Fibroblast of skin of abdomen (primary cell): ENCODE measurements at regions not wholly inside any gene's neighbourhood (a gene's known extent, or its start where the extent isn't known, plus 50 kb on each side); places are given as distances from the start of the nearest gene placed in this dataset.

Experiments
- DNase-seq: peaks from one replicate; pipeline ENCODE4 v3.0.0-alpha.2; 2013

GRCh38 chr19:30734669-30735068, 362.5 kb downstream of the ZNF536 start:
- DNase-seq = no peak

GRCh38 chr19:30733826-30734550, 361.8 kb downstream of the ZNF536 start:
- DNase-seq = no peak

- DNase-seq = no peak
These were observed 359.4 kb downstream of the ZNF536 start for GRCh38 chr19:30731591-30731990.

- no peak for DNase-seq
These were observed 357.3 kb downstream of the ZNF536 start for GRCh38 chr19:30729451-30729850.

- no peak for DNase-seq
These were observed 350.6 kb downstream of the ZNF536 start for GRCh38 chr19:30722761-30723160.

- DNase-seq = no peak
These were observed 350.0 kb downstream of the ZNF536 start for GRCh38 chr19:30722186-30722585.

- peak; percentile 14 for DNase-seq
These were observed 347.8 kb downstream of the ZNF536 start for GRCh38 chr19:30719999-30720345.

- DNase-seq = peak; percentile 53
These were observed 347.2 kb downstream of the ZNF536 start for GRCh38 chr19:30719189-30719998.

- no peak for DNase-seq
These were observed 346.5 kb downstream of the ZNF536 start for GRCh38 chr19:30718707-30719106.

- no peak for DNase-seq
These were observed 345.8 kb downstream of the ZNF536 start for GRCh38 chr19:30718014-30718413.

GRCh38 chr19:30717381-30717780, 345.2 kb downstream of the ZNF536 start:
- DNase-seq = no peak

- no peak for DNase-seq
These were observed 340.5 kb downstream of the ZNF536 start for GRCh38 chr19:30712431-30713337.

- no peak for DNase-seq
These were observed 339.6 kb downstream of the ZNF536 start for GRCh38 chr19:30711826-30712225.

- DNase-seq = no peak
These were observed 339.1 kb downstream of the ZNF536 start for GRCh38 chr19:30711296-30711695.

GRCh38 chr19:30710721-30711120, 338.5 kb downstream of the ZNF536 start:
- DNase-seq = no peak

- no peak for DNase-seq
These were observed 336.4 kb downstream of the ZNF536 start for GRCh38 chr19:30708416-30709178.

- no peak for DNase-seq
These were observed 332.7 kb downstream of the ZNF536 start for GRCh38 chr19:30704771-30705330.

- no peak for DNase-seq
These were observed 331.5 kb downstream of the ZNF536 start for GRCh38 chr19:30703645-30704044.

GRCh38 chr19:30701178-30701577, 329.0 kb downstream of the ZNF536 start:
- no peak for DNase-seq

GRCh38 chr19:30699871-30700280, 327.7 kb downstream of the ZNF536 start:
- no peak for DNase-seq

- no peak for DNase-seq
These were observed 324.3 kb downstream of the ZNF536 start for GRCh38 chr19:30696514-30696913.
